Esophagus (tissue), 2 donors: ENCODE measurements at regions not wholly inside any gene's neighbourhood (a gene's known extent, or its start where the extent isn't known, plus 50 kb on each side); places are given as distances from the start of the nearest gene placed in this dataset.

ENCODE experiments used
- H3K27ac ChIP-seq, 2 donors: one replicate each; pipeline ENCODE4 v1.5.1; 2013; ENCODE audit warnings: low read depth in 2 of 2, mild to moderate bottlenecking in 2 of 2, inconsistent platforms in 1 of 2, low read length in 1 of 2, moderate library complexity in 1 of 2
- H3K27me3 ChIP-seq, 2 donors: one replicate each; pipeline ENCODE4 v1.6.1; 2013; ENCODE audit warnings: low read length in 2 of 2, control low read depth in 1 of 2, mild to moderate bottlenecking in 1 of 2; ENCODE audit not compliant: insufficient read depth in 2 of 2, control insufficient read depth in 1 of 2
- H3K36me3 ChIP-seq, 2 donors: one replicate each; pipeline ENCODE4 v1.6.1; 2013; ENCODE audit warnings: low read length in 1 of 2; ENCODE audit not compliant: control insufficient read depth in 2 of 2, insufficient read depth in 2 of 2
- H3K4me1 ChIP-seq, 2 donors: one replicate each; pipeline ENCODE4 v1.6.1; 2013; ENCODE audit warnings: low read length in 1 of 2; ENCODE audit not compliant: control insufficient read depth in 2 of 2, insufficient read depth in 2 of 2
- H3K4me3 ChIP-seq, 2 donors: one replicate each; pipeline ENCODE4 v1.5.1; 2013; ENCODE audit warnings: low read length in 2 of 2, mild to moderate bottlenecking in 2 of 2, low read depth in 1 of 2, moderate library complexity in 1 of 2
- H3K9me3 ChIP-seq, 2 donors: one replicate each; pipeline ENCODE4 v1.6.1; 2013; ENCODE audit warnings: mild to moderate bottlenecking in 2 of 2, low read depth in 1 of 2, low read length in 1 of 2, moderate library complexity in 1 of 2; ENCODE audit not compliant: control insufficient read depth in 2 of 2, insufficient read depth in 1 of 2
- WGBS, 2 donors: extraction: QIAGEN DNeasy Blood & Tissue Kit; methylation state at CpG; one replicate each; pipeline ENCODE4 v1.1.7; 2013; 5-methylcytosine and 5-hydroxymethylcytosine counted together
- donor health status: healthy with polysubstance abuse.
- donor health status: Bipolar disorder and iron deficiency.

DNA sequence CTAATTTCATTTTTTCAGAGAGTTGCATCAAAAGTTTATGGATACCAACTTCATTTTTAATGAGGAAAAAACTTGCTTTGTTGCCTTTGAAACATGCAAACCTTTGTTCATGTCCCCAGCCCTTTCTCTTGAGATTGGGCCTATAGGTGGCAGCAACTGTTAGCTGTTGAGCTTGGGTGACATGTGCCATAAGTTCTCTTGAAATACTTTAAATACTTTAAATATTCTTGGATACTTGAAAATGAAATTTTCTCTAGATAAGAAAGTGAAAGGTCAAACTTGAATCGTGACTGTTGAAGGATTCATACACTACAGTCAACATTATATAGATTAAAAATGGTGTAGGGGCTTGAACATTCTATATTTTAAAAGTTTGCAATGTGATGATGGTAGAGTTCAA is 294.9 kb downstream of the NDFIP2 start:
- H3K27ac ChIP-seq, result no peak overlapping the region
- no peaks in the 10 kb centered on the region for H3K27me3 ChIP-seq
- 22 to 36% methylated on average over 1 of the region's 1 CpG for WGBS, 2 donors

DNA sequence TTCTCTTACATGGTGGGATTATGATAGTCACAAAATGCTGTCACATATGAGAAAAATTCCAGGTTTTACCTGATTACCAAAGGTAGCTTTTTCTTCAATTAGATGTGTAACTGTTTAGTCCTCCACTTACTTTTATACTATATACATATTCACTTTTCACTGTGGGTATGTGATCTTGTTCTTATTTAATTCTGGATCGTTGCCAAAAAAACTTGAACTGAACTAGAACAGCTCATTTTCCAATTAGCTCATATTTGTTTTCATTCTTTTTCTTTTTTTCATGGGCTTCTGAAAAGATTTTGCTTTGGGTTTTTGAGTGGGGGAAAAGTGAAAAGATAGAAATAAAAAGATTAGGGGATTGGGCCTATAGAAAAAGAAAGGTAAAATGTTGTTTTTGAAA is 291.9 kb downstream of the NDFIP2 start:
- WGBS, 2 donors, result 12 to 19% methylated on average over 1 of the region's 1 CpG
- no peak overlapping the region for H3K4me3 ChIP-seq
- H3K27me3 ChIP-seq, result no peaks in the 10 kb centered on the region
- no peaks in the 10 kb centered on the region for H3K9me3 ChIP-seq
- H3K27ac ChIP-seq, result no peak overlapping the region
- H3K4me1 ChIP-seq, result no peaks in the 10 kb centered on the region
- no peaks in the 10 kb centered on the region for H3K36me3 ChIP-seq

More for the DNA sequence above, 294.9 kb downstream of the NDFIP2 start:
- H3K36me3 ChIP-seq, result no peaks in the 10 kb centered on the region
- no peaks in the 10 kb centered on the region for H3K9me3 ChIP-seq
- no peak overlapping the region for H3K4me3 ChIP-seq
- H3K4me1 ChIP-seq, result no peaks in the 10 kb centered on the region

DNA sequence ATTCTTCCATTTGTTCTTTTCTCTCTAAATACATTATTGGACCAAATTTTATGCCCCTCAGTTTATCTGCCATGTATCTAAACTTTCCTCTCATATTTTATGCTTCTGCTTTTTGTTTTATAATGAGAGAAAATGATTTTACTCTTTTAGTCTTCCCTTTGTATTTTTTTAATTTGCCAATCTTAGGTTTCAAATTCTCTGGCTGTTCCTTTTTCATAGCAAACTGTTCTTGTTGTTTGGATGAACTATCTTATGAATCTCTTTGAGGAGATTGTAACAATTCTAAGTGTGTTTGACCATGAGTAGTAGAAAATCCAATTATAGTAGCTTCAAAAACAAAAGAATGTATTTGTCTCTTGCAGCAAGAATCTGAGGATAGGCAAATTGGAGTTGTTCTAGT is 290.5 kb downstream of the NDFIP2 start:
- H3K4me1 ChIP-seq, result no peaks in the 10 kb centered on the region
- H3K27me3 ChIP-seq, result no peaks in the 10 kb centered on the region
- no peak overlapping the region for H3K27ac ChIP-seq
- H3K4me3 ChIP-seq, result no peak overlapping the region
- H3K9me3 ChIP-seq, result no peaks in the 10 kb centered on the region
- H3K36me3 ChIP-seq, result no peaks in the 10 kb centered on the region

DNA sequence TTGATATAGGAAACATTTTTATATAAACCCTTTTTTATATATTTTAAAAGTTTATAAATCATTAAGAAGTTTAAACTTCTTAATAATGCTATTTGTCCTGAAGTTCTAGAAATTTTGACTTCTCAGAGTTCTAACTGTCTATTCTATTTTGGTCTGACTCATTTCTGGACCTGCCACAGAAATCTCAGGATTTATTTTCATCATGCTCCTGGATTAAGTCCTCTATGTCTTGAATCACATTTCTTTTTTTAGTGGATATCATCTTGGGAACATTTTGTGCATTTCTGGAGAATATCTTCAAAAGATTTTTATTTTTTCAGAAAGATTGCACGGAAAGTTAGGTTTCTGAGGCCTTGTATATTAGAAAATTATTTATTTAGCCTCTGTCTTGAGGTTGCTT is 289.1 kb downstream of the NDFIP2 start:
- Histone ChIP-seq H3K27me3 (no peaks in the 10 kb centered on the region), H3K9me3 (no peaks in the 10 kb centered on the region), H3K27ac (no peak overlapping the region), H3K4me1 (no peaks in the 10 kb centered on the region), H3K4me3 (no peak overlapping the region), H3K36me3 (no peaks in the 10 kb centered on the region)
- WGBS, 2 donors, result 88 to 90% methylated on average over 1 of the region's 1 CpG

DNA sequence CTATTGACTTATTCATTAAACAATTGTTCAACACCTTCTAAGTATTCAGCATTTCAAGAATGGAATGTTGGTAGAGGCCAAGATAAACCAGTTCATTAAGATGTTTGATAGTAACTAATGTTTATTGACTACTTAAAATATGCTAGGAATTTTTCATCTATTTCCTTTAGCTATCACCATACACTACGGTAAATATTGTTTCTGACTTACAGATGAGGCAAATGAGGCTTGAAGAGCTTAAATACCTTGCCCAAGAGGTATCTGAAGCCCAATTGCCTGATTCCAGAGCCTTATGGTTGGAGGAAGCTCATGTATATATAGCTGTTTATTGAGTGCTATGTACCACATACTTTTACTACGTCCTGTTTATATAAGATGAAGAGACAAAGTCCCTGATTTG is 286.2 kb downstream of the NDFIP2 start:
- WGBS, 2 donors, result 48 to 62% methylated on average over 2 of the region's 2 CpGs
- Histone ChIP-seq H3K4me1 (no peaks in the 10 kb centered on the region), H3K4me3 (no peak overlapping the region), H3K9me3 (no peaks in the 10 kb centered on the region), H3K27ac (no peak overlapping the region), H3K27me3 (no peaks in the 10 kb centered on the region), H3K36me3 (no peaks in the 10 kb centered on the region)

DNA sequence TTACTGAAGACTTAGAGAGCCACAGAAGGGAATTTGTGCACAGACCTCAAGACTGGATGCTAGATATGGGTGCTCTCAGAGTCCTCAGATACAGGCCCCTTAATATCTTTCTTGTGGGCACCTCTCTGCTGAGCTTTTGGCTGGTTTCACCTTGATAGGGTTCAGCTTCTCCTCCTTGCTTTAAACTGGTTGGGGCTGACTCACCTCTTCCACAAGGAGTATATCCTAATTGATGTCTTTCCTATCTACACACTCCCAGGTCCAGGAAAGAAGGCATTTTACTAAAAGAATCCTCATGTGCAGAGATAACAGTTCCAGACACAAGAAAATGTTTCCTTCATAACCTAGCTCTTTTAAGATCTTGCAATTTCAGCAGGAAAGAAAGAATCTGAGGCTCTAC is 284.4 kb downstream of the NDFIP2 start:
- Histone ChIP-seq H3K4me3 (no peak overlapping the region), H3K9me3 (no peaks in the 10 kb centered on the region), H3K4me1 (no peaks in the 10 kb centered on the region), H3K27ac (no peak overlapping the region), H3K27me3 (no peaks in the 10 kb centered on the region), H3K36me3 (no peaks in the 10 kb centered on the region)

DNA sequence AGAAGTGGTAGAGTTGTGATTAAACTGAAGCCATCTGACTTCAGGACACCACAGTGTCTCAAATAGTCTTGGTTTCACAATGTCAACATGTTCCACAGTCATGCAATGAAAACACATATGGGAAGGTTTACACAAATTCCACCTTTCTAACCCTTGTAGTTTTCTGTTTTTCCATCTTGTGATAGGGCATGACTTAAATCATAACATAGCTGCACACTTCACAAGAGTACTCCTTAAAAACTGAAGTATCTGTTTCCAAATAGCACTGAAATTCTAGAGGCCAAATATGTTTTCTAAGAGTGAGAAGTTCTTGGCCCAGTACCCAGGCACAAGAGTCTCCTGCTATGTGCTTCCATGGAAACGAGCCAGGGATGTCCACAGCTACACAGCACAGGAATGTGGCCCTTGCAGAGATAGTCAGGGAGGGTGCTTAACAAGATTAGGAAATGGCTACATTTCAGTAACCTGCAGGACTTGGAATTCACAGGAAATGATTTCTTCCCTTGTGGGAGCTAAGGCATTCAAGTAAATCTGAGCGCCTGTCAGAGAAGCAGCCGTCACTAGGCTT is 269.1 kb downstream of the NDFIP2 start:
- H3K9me3 ChIP-seq, result no peaks in the 10 kb centered on the region
- H3K36me3 ChIP-seq, result no peaks in the 10 kb centered on the region
- 31 to 43% methylated on average over 3 of the region's 3 CpGs for WGBS, 2 donors
- no peaks in the 10 kb centered on the region for H3K27me3 ChIP-seq
- H3K4me1 ChIP-seq, result no peaks in the 10 kb centered on the region
- H3K4me3 ChIP-seq, result no peak overlapping the region
- no peak overlapping the region for H3K27ac ChIP-seq

DNA sequence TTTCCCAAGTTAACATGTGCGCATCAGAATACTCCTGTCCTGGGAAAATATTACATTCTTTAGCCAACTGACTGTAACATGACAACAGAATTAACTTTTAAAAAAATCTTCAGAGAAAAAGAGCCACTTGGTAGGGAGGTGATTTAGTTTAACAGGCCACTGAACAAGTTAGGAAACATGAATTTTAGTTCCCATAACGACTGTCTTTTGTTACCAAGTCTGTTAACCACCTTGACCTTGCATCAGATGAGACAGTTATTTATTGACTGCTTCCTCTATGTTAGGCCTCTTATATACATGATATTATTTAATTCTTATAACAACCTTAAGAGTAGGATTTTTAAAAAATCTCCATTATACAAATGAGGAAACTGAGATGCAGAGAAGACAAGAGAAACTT is 268.6 kb downstream of the NDFIP2 start:
- 63 to 72% methylated on average over 2 of the region's 2 CpGs for WGBS, 2 donors
- no peak overlapping the region for H3K27ac ChIP-seq
- H3K36me3 ChIP-seq, result no peaks in the 10 kb centered on the region
- no peaks in the 10 kb centered on the region for H3K4me1 ChIP-seq
- H3K4me3 ChIP-seq, result no peak overlapping the region
- no peaks in the 10 kb centered on the region for H3K9me3 ChIP-seq
- H3K27me3 ChIP-seq, result no peaks in the 10 kb centered on the region

DNA sequence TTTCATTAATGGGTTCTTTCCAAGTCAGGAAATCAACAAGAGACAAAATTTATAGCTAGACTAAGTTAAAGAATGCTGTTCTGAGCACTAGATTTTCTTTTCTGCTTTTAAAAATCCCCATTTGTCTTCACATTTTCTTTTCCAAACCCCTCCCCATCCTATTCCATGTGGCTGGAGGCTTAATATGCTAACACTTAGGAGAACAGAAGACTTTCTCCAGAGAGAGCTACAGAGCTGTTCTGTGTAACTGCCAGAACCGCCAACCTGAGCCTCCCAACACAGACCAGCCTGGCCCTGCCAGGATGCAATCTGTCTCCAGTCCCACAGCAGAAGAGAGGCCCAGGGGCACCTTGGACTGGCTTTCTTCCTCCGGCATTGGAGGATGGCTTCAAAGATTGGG is 264.1 kb downstream of the NDFIP2 start:
- Histone ChIP-seq H3K4me3 (no peak overlapping the region), H3K27me3 (no peaks in the 10 kb centered on the region), H3K9me3 (no peaks in the 10 kb centered on the region), H3K4me1 (no peaks in the 10 kb centered on the region), H3K36me3 (no peaks in the 10 kb centered on the region), H3K27ac (no peak overlapping the region)
- 31 to 47% methylated on average over 2 of the region's 2 CpGs for WGBS, 2 donors

DNA sequence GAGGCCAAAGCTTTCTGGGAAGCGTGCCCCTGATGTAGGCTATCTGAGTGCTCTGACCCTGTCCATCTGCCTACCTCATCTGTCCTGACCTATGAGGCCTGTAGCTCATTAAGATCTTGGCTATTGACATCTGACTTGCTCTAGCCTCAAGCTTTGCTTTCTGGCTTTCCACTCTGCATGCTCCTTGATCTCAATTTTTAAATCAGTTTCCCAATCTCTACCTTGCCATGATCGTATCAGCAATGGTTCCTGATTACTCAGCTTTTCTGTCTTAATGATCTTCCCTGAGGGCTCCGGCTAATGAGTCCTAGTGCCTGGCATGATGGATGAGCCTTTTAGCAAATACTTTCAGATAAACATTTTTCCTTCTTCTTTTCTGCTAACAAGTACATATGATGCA is 262.0 kb downstream of the NDFIP2 start:
- 64 to 76% methylated on average over 3 of the region's 3 CpGs for WGBS, 2 donors

More for the DNA sequence above, 262.0 kb downstream of the NDFIP2 start:
- H3K9me3 ChIP-seq, result no peaks in the 10 kb centered on the region
- H3K27me3 ChIP-seq, result peaks cover 0 to 2% of the 10 kb centered on the region in 2 donors
- H3K4me3 ChIP-seq, result no peak overlapping the region
- H3K36me3 ChIP-seq, result no peaks in the 10 kb centered on the region
- H3K4me1 ChIP-seq, result no peaks in the 10 kb centered on the region
- no peak overlapping the region for H3K27ac ChIP-seq
